HEK293T (cell line): ENCODE measurements at regions not wholly inside any gene's neighbourhood (a gene's known extent, or its start where the extent isn't known, plus 50 kb on each side); places are given as distances from the start of the nearest gene placed in this dataset.

Experiments used
- L3MBTL2 ChIP-seq: fragments of 450-650 bp; conservative IDR thresholded peaks from 2 replicates; pipeline ENCODE4 v1.6.1; 2016; ENCODE audit warnings: mild to moderate bottlenecking
- PKNOX1 ChIP-seq: fragments of 450-650 bp; IDR thresholded peaks from 2 replicates; pipeline ENCODE4 v1.6.1; 2016
- SP1 ChIP-seq: fragments of 450-650 bp; IDR thresholded peaks from 2 replicates; pipeline ENCODE4 v1.6.1; 2017
- SUZ12 ChIP-seq: fragments of 450-650 bp; IDR thresholded peaks from 2 replicates; pipeline ENCODE4 v1.6.1; 2016; ENCODE audit warnings: mild to moderate bottlenecking
- TARDBP ChIP-seq: fragments of 450-650 bp; IDR thresholded peaks from 2 replicates; pipeline ENCODE4 v1.6.1; 2016

- TF ChIP-seq SP1: no peak
- no peak for TF ChIP-seq PKNOX1
- TF ChIP-seq L3MBTL2: no peak
- TF ChIP-seq SUZ12: no peak
- no peak for TF ChIP-seq TARDBP
Observed at GRCh38 chr9:108269371-108269770, 586.4 kb downstream of the ACTL7B start.
